GM23248 (cell line): ENCODE measurements at regions not wholly inside any gene's neighbourhood (a gene's known extent, or its start where the extent isn't known, plus 50 kb on each side); places are given as distances from the start of the nearest gene placed in this dataset.

Experiments
- EZH2 ChIP-seq: fragments of 200-600 bp; sonication (generic); IDR thresholded peaks from 2 replicates; pipeline ENCODE4 v1.6.1; 2018; ENCODE audit warnings: antibody characterized with exemption, mild to moderate bottlenecking; ENCODE audit not compliant: insufficient read depth, poor library complexity, severe bottlenecking
- EZH2phosphoT487 ChIP-seq: fragments of 200-600 bp; sonication (generic); IDR thresholded peaks from 2 replicates; pipeline ENCODE4 v1.6.1; 2018; ENCODE audit warnings: antibody characterized with exemption, moderate library complexity, mild to moderate bottlenecking, low read depth; ENCODE audit not compliant: insufficient read depth

- TF ChIP-seq EZH2phosphoT487 (no peak), EZH2 (no peak)
Observed at GRCh38 chr5:104611135-104611767, 1048.7 kb upstream of the NUDT12 start.
